H9 (cell line): ENCODE measurements at regions not wholly inside any gene's neighbourhood (a gene's known extent, or its start where the extent isn't known, plus 50 kb on each side); places are given as distances from the start of the nearest gene placed in this dataset.

Experiments
- DNase-seq: peaks from one replicate; pipeline ENCODE4 v3.0.0-alpha.2; 2017
- H2AFZ ChIP-seq: one replicate; pipeline ENCODE4 v1.6.1; 2013; ENCODE audit warnings: mild to moderate bottlenecking, low read length, control low read depth, moderate library complexity
- H2AK5ac ChIP-seq: 2 replicates; pipeline ENCODE4 v1.6.1; 2013; ENCODE audit warnings: low read length, control low read depth, mixed read lengths; ENCODE audit not compliant: insufficient read length
- H2BK120ac ChIP-seq: one replicate; pipeline ENCODE4 v1.6.1; 2013; ENCODE audit warnings: low read depth, mild to moderate bottlenecking, low read length, control low read depth, inconsistent platforms; ENCODE audit not compliant: poor library complexity, severe bottlenecking
- H2BK12ac ChIP-seq: 2 replicates; pipeline ENCODE4 v1.6.1; 2013; ENCODE audit warnings: low read length, control low read depth, mixed read lengths, low read depth; ENCODE audit not compliant: insufficient read length
- H2BK15ac ChIP-seq: 2 replicates; pipeline ENCODE4 v1.6.1; 2013; ENCODE audit warnings: low read depth, low read length, control low read depth
- H2BK20ac ChIP-seq: one replicate; pipeline ENCODE4 v1.6.1; 2013; ENCODE audit warnings: low read depth, mild to moderate bottlenecking, low read length, control low read depth, inconsistent platforms; ENCODE audit not compliant: poor library complexity, severe bottlenecking
- H2BK5ac ChIP-seq: 2 replicates; pipeline ENCODE4 v1.6.1; 2013; ENCODE audit warnings: low read length, control low read depth, mixed read lengths; ENCODE audit not compliant: insufficient read length
- H3K14ac ChIP-seq: 2 replicates; pipeline ENCODE4 v1.6.1; 2013; ENCODE audit warnings: low read length, control low read depth; ENCODE audit not compliant: insufficient read depth
- H3K18ac ChIP-seq: 2 replicates; pipeline ENCODE4 v1.6.1; 2013; ENCODE audit warnings: low read depth, mild to moderate bottlenecking, mixed read lengths, low read length, control low read depth; ENCODE audit not compliant: insufficient read length
- H3K23ac ChIP-seq: 2 replicates; pipeline ENCODE4 v1.6.1; 2013; ENCODE audit warnings: low read length, control low read depth, mixed read lengths, low read depth; ENCODE audit not compliant: insufficient read length
- H3K23me2 ChIP-seq: 2 replicates; pipeline ENCODE4 v1.6.1; 2013; ENCODE audit warnings: low read depth, mild to moderate bottlenecking, mixed read lengths, low read length, control low read depth; ENCODE audit not compliant: insufficient read length, poor library complexity, severe bottlenecking
- H3K27ac ChIP-seq: 2 replicates; pipeline ENCODE4 v1.5.1; 2013; ENCODE audit warnings: low read length, control low read depth, mixed read lengths, low read depth; ENCODE audit not compliant: insufficient read length
- H3K27me3 ChIP-seq: 2 replicates; pipeline ENCODE4 v1.6.1; 2013; ENCODE audit warnings: low read length, control low read depth, inconsistent platforms; ENCODE audit not compliant: insufficient read depth
- H3K4ac ChIP-seq: 2 replicates; pipeline ENCODE4 v1.6.1; 2013; ENCODE audit warnings: low read depth, mild to moderate bottlenecking, control low read depth, inconsistent platforms, low read length, moderate library complexity
- H3K4me1 ChIP-seq: 2 replicates; pipeline ENCODE4 v1.6.1; 2013; ENCODE audit warnings: low read length, control low read depth, inconsistent platforms; ENCODE audit not compliant: insufficient read depth
- H3K4me2 ChIP-seq: 2 replicates; pipeline ENCODE4 v1.6.1; 2013; ENCODE audit warnings: low read length, control low read depth, mixed read lengths; ENCODE audit not compliant: insufficient read length, insufficient read depth
- H3K56ac ChIP-seq: 2 replicates; pipeline ENCODE4 v1.6.1; 2013; ENCODE audit warnings: low read depth, mild to moderate bottlenecking, mixed read lengths, low read length, control low read depth; ENCODE audit not compliant: insufficient read length
- H3K79me1 ChIP-seq: 2 replicates; pipeline ENCODE4 v1.6.1; 2013; ENCODE audit warnings: low read depth, mild to moderate bottlenecking, moderate library complexity, low read length, control low read depth, inconsistent platforms; ENCODE audit not compliant: insufficient read depth, poor library complexity, severe bottlenecking
- H3K79me2 ChIP-seq: 2 replicates; pipeline ENCODE4 v1.6.1; 2013; ENCODE audit warnings: low read length, control low read depth, inconsistent platforms; ENCODE audit not compliant: insufficient read depth
- H3K9ac ChIP-seq: 2 replicates; pipeline ENCODE4 v1.6.1; 2013; ENCODE audit warnings: low read length, control low read depth, mixed read lengths; ENCODE audit not compliant: insufficient read length; ENCODE audit errors: extremely low read depth
- H3K9me3 ChIP-seq: one replicate; pipeline ENCODE4 v1.6.1; 2013; ENCODE audit warnings: low read depth, low read length, inconsistent platforms; ENCODE audit not compliant: control insufficient read depth
- H3T11ph ChIP-seq: one replicate; pipeline ENCODE4 v1.6.1; 2013; ENCODE audit warnings: mild to moderate bottlenecking, low read length, control low read depth, inconsistent platforms
- H4K20me1 ChIP-seq: one replicate; pipeline ENCODE4 v1.6.1; 2013; ENCODE audit not compliant: control insufficient read depth, insufficient read length, insufficient read depth
- H4K5ac ChIP-seq: 2 replicates; pipeline ENCODE4 v1.6.1; 2013; ENCODE audit warnings: low read depth, mild to moderate bottlenecking, mixed read lengths, low read length, control low read depth; ENCODE audit not compliant: insufficient read length
- H4K8ac ChIP-seq: replicated peaks from 2 replicates; pipeline ENCODE4 v1.6.1; 2013; ENCODE audit warnings: low read length, control low read depth, mixed read lengths, low read depth; ENCODE audit not compliant: insufficient read length
- H4K91ac ChIP-seq: 2 replicates; pipeline ENCODE4 v1.6.1; 2013; ENCODE audit warnings: low read depth, mild to moderate bottlenecking, moderate library complexity, mixed read lengths, low read length, control low read depth; ENCODE audit not compliant: insufficient read length
- H3K27ac Mint-ChIP-seq, 3 experiments: 2 replicates in 2 of 3; 3 replicates in 1 of 3; pipeline ENCODE4 v1.8.0; 2020 to 2021; ENCODE audit warnings: mixed read lengths in 3 of 3, mild to moderate bottlenecking in 1 of 3, moderate library complexity in 1 of 3
- H3K27me3 Mint-ChIP-seq: 2 replicates; pipeline ENCODE4 v1.8.0; 2021; ENCODE audit warnings: low read depth, mild to moderate bottlenecking, moderate library complexity, mixed read lengths
- H3K36me3 Mint-ChIP-seq, 3 experiments: 2 replicates in 2 of 3; 3 replicates in 1 of 3; pipeline ENCODE4 v1.8.0; 2020 to 2021; ENCODE audit warnings: low read depth in 3 of 3, mixed read lengths in 3 of 3; ENCODE audit not compliant: insufficient read depth in 1 of 3
- H3K4me1 Mint-ChIP-seq, 2 experiments: 2 replicates each; pipeline ENCODE4 v1.8.0; 2020; ENCODE audit warnings: mixed read lengths in 2 of 2
- H3K4me3 Mint-ChIP-seq, 2 experiments: 2 replicates in 1 of 2; 3 replicates in 1 of 2; pipeline ENCODE4 v1.8.0; 2020 to 2021; ENCODE audit warnings: mild to moderate bottlenecking in 2 of 2, mixed read lengths in 2 of 2, moderate library complexity in 1 of 2
- H3K9me3 Mint-ChIP-seq, 2 experiments: 2 replicates in 1 of 2; 3 replicates in 1 of 2; pipeline ENCODE4 v1.8.0; 2020; ENCODE audit warnings: mild to moderate bottlenecking in 2 of 2, mixed read lengths in 2 of 2, moderate library complexity in 1 of 2
- CTCF ChIP-seq: fragments of 200-600 bp; sonication (generic); conservative IDR thresholded peaks from 3 replicates; pipeline ENCODE4 v1.8.0; 2021; ENCODE audit warnings: antibody characterized with exemption, mild to moderate bottlenecking
- WGBS: extraction: QIAGEN DNeasy Blood & Tissue Kit; methylation state at CpG from one replicate; pipeline ENCODE4 v1.1.7; 2013; ENCODE audit warnings: missing lambda C conversion rate, low lambda C conversion rate, mixed read lengths; ENCODE audit not compliant: insufficient read length; ENCODE audit errors: extremely low coverage; 5-methylcytosine and 5-hydroxymethylcytosine counted together

- no peaks in the 10 kb centered on the region for H3K9me3 ChIP-seq
- H3K23me2 ChIP-seq: no peaks in the 10 kb centered on the region
- H3K36me3 Mint-ChIP-seq: peaks cover 0 to 4% (median 0%) of the 10 kb centered on the region in 3 experiments; a peak in 3 of 7 replicates
- peaks cover 2% of the 10 kb centered on the region; the same call in 1 of the 2 replicates for H3K27me3 Mint-ChIP-seq
- no peak overlapping the region for H3K23ac ChIP-seq
- no peak overlapping the region for H3K27ac ChIP-seq
- H3K27me3 ChIP-seq: no peaks in the 10 kb centered on the region
- H3K18ac ChIP-seq: no peak overlapping the region
- no peak overlapping the region for H4K5ac ChIP-seq
- H2BK5ac ChIP-seq: no peak overlapping the region
- peaks cover 9 to 21% of the 10 kb centered on the region in 2 experiments; a peak in 4 of 5 replicates for H3K9me3 Mint-ChIP-seq
- no peak overlapping the region for H4K91ac ChIP-seq
- no peaks in the 10 kb centered on the region for H3K79me1 ChIP-seq
- no peak for TF ChIP-seq CTCF
- no peak overlapping the region for H3K56ac ChIP-seq
- no peak overlapping the region for H2BK12ac ChIP-seq
- H3T11ph ChIP-seq: no peak overlapping the region
- H3K9ac ChIP-seq: no peak overlapping the region
- no peak overlapping the region for H3K14ac ChIP-seq
- H2BK15ac ChIP-seq: no peak overlapping the region
- no peak overlapping the region for H2AK5ac ChIP-seq
- peaks cover 2 to 3% of the 10 kb centered on the region in 2 experiments; a peak in 2 of 4 replicates for H3K4me1 Mint-ChIP-seq
- H3K4me1 ChIP-seq: no peaks in the 10 kb centered on the region
- H2BK120ac ChIP-seq: no peak overlapping the region
- no peaks in the 10 kb centered on the region for H3K79me2 ChIP-seq
- no peak overlapping the region for H2BK20ac ChIP-seq
- H3K4me3 Mint-ChIP-seq: no peak overlapping the region
- H3K4me2 ChIP-seq: no peak overlapping the region
- no peak overlapping the region; a peak in 1 of 7 replicates for H3K27ac Mint-ChIP-seq
- WGBS: no CpG with 5 or more reads among the region's 4 CpGs
- no peak overlapping the region for H2AFZ ChIP-seq
- no peak overlapping the region for H4K8ac ChIP-seq
- no peaks in the 10 kb centered on the region for H4K20me1 ChIP-seq
- H3K4ac ChIP-seq: no peak overlapping the region
- no peak for DNase-seq
These were observed 84.4 kb downstream of the FSCB start for GRCh38 chr14:44422699-44423098.
